ENCODE measurements at regions not wholly inside any gene's neighbourhood (a gene's known extent, or its start where the extent isn't known, plus 50 kb on each side); places are given as distances from the start of the nearest gene placed in this dataset.
"Not testable (repeated sequence)": the region's sequence is repeated elsewhere in the genome, so short reads cannot be mapped to it uniquely, and the experiment has no call there.

DNA sequence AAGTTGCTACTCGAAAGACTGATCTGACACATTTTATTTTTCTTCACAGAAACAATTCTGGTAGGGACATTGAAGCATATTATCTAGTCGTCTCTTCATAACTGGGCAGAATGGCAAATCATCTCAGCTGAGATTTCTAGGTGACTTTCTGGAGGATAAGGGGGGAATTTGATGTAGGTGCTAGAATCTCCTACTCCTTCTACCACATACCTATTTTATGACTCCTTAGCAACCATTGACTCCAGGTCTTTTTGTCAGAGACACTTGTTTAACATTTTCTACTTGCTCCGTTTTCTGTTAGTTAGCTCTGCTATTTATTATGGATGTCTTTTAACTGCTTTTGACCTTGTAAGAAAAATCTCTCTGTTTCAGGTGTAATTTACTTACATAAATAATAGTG is 380.9 kb upstream of the SEMA3C start:
- no peak for DNase-seq (ENCODE audit: insufficient read length, low spot score)
- FAIRE-seq = no peak

DNA sequence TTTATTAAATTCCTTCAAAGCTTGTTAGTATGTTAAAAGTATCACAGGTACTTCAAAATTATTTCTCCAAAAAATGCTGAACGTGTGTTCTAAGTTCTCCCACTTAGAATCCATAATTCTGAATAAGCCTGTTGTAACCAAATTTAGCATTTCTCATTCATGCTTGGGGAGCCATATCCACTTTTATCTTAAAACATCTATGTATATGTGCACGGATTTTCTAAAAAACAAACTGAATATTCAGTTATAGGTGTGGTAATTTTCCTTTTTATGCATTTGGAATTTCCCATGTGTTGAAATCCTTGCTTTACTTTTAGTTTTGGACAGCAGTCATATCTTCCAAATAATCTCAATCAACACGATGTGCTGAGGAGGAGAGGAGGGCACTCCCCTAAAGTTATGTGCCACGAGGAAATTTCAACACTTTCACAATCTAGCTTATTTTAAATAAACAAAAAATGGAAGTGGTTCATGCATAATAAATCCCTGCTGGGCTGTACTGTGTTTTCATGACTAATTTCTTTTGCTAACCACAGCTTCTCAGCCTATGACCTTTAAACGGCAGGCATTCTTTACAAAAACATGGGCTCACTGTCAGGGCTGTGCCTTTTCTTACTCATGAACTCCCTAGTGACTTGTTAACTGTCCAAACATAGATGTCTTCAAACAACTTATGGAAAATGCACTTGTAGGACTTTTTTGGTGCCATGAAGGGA is 380.3 kb upstream of the SEMA3C start:
- DNase-seq (ENCODE audit: insufficient read length, low spot score) = no peak
- no peak for FAIRE-seq

DNA sequence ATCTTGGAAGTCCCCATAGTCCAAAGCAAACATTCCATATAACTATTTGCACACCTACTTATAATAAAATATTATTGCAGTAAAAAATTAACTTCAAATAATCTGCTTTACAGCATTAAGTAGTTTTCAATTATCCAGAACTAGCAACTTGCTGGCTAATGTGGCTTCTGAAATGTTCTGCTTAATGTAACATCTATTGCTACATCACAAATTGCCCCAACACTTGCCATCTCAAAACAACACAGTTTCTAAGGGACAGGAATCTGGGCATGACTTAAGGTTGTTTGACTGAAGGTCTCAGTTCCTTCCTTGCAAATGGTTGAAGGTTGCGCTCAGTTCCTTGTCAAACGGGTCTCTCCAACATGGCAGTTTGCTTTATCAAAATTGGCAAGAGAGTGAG is 378.5 kb upstream of the SEMA3C start:
- no peak for DNase-seq (ENCODE audit: insufficient read length, low spot score)
- no peak for FAIRE-seq

DNA sequence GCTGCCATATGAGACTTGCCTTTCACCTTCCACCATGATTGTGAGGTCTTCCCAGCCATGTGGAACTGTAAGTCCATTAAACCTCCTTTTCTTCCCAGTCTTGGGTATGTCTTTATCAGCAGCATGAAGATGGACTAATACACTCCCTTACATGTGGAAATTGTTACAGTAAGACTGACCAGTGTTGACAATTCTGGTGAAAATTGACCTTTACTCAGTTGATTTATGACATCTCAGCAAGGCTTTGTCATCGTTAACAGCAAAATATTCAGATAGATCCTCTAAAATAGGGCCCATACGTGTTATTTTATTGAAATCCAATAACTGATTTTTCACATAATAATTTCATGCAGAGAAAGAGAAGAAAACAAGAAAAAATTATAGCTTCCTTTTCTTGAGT is 377.9 kb upstream of the SEMA3C start:
- DNase-seq (ENCODE audit: insufficient read length, low spot score) (no peak), FAIRE-seq (no peak)

DNA sequence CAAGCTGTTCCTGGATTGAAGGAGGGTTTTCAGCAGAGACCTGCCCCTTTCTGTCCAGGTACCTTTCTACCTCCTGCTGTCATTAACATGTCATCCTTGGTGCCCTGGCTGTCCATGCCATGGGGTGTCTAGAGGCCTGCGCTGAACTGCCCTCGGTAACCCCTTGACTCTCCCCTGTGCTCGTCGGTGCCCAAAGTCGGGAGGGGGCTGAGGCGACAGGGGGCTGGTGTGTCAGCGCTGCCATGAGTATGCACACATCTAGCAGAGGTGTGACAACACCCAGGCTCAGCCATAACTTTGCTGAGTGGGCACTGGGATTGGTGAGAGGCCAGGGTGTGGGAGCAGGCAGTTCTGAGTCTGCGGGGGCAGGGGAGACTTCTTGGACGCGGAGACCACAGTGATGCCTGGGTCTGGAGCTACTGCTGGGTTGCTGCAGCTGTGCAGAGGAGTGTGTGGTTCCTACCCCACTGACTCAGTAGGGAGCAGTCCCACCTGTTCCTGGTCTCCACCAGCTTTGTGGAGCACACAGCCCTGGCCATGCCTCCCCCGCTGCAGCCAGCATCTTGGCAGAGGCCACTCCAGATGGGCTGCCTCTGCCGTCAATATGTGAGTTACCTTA is 376.2 kb upstream of the SEMA3C start:
- no peak for DNase-seq (ENCODE audit: insufficient read length, low spot score)
- FAIRE-seq = no peak

DNA sequence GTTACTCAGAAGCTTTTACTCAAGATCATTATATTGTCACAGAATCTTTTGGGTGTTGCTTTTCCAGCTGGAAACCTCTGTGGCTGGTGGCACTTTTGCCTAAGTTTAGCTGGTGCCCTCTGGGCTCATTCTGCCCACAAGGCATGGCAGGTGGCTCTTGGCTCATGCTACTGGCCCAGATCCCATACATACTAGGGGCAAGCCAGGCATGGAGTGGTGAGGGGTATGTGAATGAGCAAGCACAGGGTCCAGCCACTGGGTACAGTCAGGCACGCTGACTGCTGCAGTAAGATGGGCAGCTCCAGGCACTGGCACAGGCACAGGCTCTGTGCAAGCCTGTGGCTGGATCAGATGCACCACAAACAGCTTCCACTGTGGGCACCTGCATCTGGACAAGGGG is 375.0 kb upstream of the SEMA3C start:
- DNase-seq (ENCODE audit: insufficient read length, low spot score) (no peak), FAIRE-seq (no peak)

DNA sequence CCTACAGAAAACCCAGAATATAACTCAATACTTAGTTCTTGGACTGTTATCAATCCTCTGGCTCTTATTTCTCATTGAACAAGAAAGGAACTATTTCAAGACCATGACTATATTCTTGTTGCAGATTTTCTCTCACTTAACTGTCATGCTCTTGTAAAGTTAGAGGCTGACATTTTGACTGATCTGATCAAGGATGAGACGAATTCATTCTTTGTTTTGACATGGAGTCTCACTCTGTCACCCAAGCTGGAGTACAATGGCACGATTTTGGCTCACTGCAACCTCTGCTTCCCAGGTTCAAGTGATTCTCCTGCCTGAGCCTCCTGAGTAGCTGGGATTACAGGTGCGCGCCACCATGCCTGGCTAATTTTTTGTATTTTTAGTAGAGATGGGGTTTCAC is 367.9 kb upstream of the SEMA3C start:
- FAIRE-seq; DNase-seq (ENCODE audit: insufficient read length, low spot score): not testable (repeated sequence)

DNA sequence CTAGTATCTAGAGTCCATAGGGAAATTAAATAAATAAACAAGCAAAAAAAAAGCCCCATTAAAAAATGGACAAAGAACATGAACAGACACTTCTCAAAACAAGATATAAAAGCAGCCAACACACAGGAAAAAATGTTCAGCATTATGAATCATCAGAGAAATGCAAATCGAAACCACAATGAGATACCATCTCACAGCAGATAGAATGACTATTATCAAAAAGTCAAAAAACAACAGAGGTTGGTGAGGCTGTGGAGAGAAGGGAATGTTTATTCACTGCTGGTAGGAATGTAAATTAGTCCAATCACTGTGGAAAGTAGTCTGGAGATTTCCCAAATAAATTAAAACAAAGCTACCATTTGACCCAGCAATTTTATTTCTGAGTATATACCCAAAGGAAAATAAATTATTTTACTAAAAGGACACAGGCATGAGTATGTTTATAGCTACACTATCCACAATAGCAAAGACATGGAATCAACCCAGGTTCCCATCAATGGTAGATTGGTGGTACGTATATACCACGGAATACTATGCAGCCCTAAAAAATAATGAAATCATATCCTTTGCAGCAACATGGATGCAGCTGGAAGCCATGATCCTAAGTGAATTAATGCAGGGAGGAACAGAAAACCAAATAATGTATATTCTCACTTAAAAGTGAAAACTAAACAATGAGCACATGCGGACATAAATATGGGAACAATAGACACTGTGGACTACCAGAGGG is 366.5 kb upstream of the SEMA3C start:
- DNase-seq (ENCODE audit: insufficient read length, low spot score) (no peak), FAIRE-seq (no peak)

DNA sequence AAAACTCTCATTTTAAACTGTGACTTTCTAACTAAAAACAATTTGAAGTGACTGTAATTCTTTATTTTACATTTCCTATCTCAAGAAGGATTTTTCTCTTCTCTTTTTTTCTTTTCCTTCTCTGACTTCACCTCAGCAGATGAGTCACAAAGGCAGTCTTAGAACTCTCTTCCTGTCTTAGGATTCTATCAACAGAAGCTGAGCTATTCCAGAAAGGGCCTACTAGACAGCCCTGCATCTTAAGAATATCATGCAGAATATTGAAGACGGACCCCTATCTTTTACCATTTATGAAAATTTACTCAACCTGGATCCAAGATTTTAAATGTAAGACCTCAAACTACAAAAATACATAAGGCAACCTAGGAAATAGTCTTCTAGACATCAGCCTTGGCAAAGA is 365.7 kb upstream of the SEMA3C start:
- FAIRE-seq (no peak), DNase-seq (ENCODE audit: insufficient read length, low spot score) (no peak)

DNA sequence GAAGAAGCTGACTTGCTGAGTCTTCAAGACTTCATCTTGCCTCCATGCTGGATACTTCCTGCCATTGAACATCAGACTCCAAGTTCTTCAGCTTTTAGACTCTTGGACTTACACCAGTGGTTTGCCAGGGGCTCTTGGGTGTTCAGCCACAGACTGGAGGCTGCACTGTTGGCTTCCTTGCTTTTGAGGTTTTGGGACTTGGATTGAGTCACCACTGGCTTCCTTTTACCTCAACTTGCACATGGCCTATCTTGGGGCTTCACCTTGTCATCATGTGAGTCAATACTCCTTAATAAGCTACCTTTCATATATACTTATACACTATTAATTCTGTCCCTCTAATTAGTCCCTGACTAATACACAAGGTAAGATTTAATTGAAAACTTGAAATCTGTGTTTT is 361.7 kb upstream of the SEMA3C start:
- DNase-seq (ENCODE audit: insufficient read length, low spot score) = no peak
- no peak for FAIRE-seq

DNA sequence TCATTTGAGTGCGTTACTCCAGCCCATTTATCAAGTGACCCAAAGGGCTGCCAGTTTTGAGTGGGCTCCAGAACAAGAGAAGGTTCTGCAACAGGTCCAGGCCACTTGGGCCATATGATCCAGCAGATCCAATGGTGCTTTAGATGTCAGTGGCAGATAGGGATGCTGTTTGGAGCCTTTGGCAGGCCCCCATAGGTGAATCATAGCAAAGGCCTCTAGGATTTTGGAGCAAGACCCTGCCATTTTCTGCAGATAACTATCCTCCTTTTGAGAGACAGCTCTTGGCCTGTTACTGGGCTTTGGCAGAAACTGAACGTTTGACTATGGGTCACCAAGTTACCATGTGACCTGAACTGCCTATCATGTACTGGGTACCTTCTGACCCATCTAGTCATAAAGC is 358.8 kb upstream of the SEMA3C start:
- FAIRE-seq (no peak), DNase-seq (ENCODE audit: insufficient read length, low spot score) (no peak)

DNA sequence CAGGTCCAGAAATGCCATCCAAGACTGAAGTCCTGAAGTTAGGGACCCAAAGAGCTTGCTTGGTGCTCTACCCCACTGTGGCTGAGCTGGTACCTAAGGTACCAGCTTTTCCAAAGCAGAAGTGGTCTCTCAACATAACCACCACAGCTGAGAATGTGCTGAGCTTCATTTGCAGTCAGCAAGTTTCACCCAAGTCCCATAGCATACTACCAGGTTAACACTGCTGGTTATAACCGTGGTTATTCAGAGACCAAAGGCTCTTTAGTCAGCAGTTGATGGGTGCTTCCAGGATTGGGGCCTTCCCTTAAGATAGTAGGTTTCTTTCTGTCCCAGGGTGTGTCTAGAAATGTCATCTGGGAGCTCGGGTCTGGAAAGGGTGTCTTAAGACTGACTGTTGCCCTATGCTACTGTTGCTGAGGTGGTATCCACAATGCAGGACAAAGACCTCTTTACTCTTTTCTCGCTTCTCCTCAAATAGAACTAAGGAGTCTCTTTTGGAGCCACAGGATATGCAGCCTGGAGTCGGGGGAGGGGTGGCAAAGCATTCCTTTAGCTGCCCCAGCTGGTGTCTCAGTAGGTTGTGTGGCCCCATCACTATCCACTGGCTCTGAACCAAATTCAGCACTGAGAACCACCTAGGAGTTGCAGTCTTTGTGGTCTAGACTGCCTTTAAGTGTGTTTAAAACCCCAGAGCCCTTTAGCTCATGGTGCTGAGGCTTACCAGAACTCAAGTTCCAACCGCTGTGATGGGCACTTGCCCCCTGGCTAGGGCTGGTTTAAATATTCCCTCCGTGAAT is 354.9 kb upstream of the SEMA3C start:
- DNase-seq (ENCODE audit: insufficient read length, low spot score) (no peak), FAIRE-seq (no peak)

DNA sequence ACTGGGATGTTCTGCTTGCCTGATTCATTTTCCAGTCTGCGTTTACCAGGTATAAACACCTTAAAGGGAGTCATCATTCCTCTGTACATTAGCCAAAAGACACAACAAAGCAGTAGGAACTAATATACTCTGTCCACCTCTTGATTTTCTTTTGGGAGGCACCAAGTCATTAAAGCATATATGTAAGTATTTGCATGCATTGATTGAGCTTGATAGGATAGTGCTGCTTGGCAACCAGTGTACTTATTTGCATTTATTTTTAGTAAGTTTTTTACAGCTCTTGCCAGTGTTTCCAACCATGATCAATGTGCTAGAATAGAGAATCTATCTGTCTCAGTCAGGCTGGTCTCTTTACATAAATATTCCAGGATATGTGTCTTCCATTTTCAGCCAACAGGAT is 353.3 kb upstream of the SEMA3C start:
- DNase-seq (ENCODE audit: insufficient read length, low spot score) (no peak), FAIRE-seq (no peak)

DNA sequence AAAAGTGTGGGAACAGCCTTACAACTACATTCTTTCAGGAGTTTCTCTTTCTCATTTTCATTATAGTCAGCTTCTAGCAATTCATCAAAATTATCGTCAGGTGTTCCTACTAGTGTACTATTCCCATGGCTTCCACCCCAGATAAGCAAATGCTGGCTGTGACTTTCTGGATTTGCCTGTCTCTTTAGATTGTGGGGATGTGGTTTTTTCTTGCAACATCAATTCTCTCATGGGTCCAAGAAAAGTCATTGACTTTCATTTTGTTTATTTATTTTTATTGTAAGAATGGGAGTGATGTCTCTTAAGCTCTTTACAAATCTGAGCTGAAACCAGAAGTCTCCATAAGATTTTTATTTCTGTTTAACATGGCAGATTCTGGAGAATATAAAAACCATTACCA is 349.7 kb upstream of the SEMA3C start:
- DNase-seq (ENCODE audit: insufficient read length, low spot score) = no peak
- FAIRE-seq = no peak

DNA sequence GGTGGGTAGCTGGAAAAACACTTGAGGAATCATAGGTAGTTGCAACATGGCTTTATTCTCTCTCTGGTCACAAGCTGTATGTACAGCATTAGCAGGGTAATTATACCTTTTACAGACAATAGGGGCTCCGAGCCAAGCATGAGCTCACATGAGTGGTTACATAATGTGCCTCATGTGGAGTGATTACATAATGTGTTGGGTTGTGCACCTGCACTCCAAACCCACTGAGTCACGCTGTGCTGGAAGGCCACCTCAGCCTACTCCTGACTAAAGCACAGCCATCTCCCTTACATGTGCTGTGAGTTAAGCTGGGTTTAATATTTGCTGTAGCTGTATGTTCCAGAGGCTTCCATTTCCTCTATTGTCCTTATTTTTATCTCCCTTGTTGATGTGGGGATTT is 348.7 kb upstream of the SEMA3C start:
- no peak for FAIRE-seq

DNA sequence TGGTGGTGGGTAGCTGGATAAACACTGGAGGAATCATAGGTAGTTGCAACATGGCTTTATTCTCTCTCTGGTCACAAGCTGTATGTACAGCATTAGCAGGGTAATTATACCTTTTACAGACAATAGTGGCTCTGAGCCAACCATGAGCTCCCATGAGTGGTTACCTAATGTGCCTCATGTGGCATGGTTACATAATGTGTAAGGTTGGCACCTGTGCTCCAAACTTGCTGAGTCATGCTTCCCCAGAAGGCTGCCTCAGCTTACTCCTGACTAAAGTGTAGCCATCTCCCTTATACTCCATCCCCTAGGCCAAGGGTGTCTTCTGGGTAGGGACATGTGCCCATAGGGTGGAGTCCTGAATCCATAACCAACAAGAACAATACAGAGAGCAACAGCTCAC is 345.3 kb upstream of the SEMA3C start:
- DNase-seq (ENCODE audit: insufficient read length, low spot score) (no peak), FAIRE-seq (no peak)

More for the DNA sequence above, 348.7 kb upstream of the SEMA3C start:
- no peak for DNase-seq (ENCODE audit: insufficient read length, low spot score)

DNA sequence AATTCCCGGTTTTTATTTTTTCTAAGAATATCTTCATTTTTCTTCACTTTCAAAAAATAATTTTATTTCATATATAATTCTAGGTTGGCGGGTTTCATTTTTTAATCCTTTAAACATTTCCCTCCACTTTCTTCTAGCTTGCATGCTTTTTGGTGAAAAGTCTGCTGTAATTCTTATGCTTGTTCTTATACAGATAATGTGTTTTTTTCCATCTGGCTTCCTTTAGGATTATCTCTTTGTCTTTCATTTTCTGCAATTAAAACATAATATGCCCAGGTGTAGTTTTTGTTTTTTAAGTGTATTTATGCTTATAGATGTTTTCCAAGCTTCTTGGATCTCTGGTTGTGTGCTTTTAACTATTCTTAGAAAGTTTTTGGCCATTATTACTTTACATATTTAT is 341.3 kb upstream of the SEMA3C start:
- FAIRE-seq = no peak
- DNase-seq (ENCODE audit: insufficient read length, low spot score) = no peak

DNA sequence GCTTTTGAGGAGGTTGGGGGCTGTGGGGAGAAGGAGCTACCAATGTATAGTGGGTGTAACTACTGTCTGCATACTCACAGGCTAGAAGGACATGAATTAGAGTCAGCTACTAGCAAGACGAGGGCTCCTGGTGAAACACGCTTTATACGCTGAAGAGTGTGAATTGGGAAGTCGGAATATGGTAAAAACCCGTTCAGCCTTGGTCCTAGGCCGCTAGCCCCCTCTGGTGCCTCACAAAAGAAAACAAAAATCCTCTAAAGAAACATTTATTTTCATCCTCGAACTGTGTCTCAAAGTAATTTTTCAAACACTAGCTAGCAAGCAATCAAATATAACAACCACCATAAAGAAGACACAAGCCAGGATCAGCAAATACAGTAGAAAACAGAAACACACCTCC is 338.1 kb upstream of the SEMA3C start:
- FAIRE-seq (no peak), DNase-seq (ENCODE audit: insufficient read length, low spot score) (no peak)

DNA sequence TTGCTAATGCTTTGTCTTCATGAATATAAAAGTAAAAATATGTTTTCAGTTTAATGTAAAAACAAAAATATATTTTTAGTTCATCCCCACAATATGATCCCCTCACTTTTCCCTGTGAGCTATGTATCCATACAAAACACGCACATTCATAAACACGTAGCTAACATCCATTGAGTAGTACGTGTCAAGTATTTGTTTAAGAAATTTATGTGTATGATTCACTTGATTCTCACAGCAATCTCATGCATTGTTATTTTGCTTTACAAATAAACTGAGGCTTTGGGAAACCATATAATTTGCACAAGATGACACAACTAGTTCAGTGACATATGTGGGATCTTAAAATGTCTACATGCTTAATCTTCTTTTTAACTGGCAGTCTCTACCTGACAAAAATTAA is 329.6 kb upstream of the SEMA3C start:
- FAIRE-seq = no peak
- no peak for DNase-seq (ENCODE audit: insufficient read length, low spot score)

DNA sequence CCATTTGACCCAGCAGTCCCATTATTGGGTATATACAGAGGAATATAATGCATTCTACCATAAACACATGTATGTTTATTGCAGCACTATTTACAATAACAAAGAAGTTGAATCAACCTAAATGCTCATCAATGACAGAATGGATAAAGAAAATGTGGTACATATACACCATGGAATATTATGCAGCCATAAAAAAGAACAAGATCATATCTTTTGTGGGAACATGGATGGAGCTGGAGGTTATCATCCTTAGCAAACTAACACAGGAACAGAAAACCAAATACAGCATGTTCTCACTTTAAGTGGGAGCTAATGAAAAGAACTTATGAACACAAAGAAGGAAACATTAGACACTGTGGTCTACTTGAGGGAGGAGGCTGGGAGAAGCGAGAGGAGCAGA is 328.5 kb upstream of the SEMA3C start:
- DNase-seq (ENCODE audit: insufficient read length, low spot score); FAIRE-seq: not testable (repeated sequence)

DNA sequence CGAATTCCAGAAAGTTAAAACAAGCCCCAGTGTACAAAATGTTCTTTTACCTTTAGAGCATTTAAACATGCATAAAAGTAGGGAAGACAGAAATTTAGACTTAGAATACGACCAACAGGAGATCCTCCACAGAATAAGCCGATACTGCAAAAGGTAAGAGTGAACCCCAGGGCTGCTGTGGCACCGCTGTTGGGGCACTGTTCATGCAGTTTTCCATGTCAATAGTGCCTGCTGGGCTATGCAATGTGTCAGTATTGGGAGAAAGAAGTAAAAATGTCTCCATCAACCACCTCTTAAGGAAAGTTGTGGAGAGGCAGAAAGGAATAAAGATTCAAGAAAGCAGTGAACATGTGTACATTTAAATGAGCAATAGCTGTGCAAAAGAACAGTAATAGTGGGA is 326.5 kb upstream of the SEMA3C start:
- DNase-seq (ENCODE audit: insufficient read length, low spot score) = no peak
- FAIRE-seq = no peak

Data from GM19239 (cell line).